ENCODE measurements at regions not wholly inside any gene's neighbourhood (a gene's known extent, or its start where the extent isn't known, plus 50 kb on each side); places are given as distances from the start of the nearest gene placed in this dataset.
A peak's percentile ranks its signal among the peaks of the same experiment; 100 is the strongest.

DNA sequence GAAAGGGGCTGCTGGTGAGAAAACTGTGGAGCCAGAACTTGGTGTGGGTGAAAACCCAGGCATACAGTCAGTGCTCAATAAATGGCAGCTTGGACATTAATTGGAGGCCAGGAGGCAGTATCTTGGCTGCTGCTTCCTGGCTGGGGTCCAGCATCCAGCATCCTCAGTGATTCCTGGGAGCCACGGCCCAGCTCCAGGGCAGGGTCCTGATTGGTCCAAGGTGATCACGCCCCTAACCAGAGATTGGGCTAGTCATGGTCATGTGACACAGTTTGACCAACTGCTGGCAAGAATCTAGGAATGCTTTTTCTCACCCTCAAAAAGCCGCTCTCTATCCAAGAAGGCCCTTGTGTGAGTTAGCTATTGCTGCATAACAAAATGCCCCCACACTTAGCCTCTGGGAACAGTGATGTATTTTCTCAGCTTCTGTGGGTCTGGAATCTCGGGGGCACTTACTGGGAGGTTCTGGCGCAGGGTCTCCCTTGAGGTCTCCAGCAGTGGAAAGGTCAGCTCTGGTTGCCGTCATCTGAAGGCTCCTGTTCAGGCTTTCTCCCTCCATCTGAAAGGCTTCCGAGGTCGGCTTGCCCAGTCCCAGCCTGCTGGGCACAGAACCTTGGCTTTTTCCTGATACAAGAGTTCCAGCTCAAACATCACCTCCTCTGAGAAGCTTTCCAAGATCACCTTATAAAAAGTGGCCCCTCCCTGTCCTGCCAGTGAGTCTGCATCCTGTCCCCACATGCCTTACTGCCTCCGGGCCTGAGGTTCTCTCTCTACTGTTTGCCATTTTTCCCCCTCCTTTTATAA lies 119.2 kb upstream of the NCOR2 start:
- DNase-seq: peak in 1 of 2 experiments; percentile 27

GRCh38 chr12:124685689-124686369 lies 118.4 kb upstream of the NCOR2 start:
- DNase-seq: no peak

DNA sequence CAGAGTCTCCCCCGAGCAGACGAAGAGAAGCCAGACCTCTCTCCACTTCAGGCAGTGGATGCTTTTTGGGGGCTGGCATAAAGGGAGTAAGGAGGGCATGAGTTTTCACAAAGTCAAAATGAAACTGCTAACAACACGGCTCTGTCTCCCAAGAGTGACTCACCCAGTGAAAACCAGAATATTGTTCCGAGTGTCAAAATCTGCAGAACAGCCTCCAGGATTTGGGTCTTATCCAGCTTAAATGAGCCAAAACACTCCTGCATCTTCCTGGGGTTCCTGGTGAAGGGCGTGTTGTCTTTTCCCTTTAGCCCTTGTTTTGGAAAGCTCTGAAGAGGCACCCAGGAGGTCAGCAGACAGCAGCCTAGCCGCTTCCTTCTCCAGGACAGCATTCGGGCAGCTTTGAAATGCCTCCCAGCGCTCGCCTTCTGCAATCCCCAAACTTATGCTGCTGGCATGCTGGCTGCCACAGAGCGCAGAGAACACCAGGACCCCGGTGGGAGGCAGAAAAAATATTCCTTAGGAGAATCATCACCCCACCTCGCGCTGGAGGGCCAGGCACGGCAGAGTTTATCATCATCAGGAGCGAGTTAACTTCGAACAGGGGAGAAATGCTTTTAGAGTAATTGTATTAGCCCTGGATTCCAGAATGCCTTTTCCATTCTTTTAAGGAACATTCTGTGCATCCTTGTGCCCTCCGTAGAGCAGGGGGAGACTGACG lies 117.7 kb upstream of the NCOR2 start:
- no peak for DNase-seq

- DNase-seq: no peak
These were observed 117.1 kb upstream of the NCOR2 start for GRCh38 chr12:124684496-124684895.

DNA sequence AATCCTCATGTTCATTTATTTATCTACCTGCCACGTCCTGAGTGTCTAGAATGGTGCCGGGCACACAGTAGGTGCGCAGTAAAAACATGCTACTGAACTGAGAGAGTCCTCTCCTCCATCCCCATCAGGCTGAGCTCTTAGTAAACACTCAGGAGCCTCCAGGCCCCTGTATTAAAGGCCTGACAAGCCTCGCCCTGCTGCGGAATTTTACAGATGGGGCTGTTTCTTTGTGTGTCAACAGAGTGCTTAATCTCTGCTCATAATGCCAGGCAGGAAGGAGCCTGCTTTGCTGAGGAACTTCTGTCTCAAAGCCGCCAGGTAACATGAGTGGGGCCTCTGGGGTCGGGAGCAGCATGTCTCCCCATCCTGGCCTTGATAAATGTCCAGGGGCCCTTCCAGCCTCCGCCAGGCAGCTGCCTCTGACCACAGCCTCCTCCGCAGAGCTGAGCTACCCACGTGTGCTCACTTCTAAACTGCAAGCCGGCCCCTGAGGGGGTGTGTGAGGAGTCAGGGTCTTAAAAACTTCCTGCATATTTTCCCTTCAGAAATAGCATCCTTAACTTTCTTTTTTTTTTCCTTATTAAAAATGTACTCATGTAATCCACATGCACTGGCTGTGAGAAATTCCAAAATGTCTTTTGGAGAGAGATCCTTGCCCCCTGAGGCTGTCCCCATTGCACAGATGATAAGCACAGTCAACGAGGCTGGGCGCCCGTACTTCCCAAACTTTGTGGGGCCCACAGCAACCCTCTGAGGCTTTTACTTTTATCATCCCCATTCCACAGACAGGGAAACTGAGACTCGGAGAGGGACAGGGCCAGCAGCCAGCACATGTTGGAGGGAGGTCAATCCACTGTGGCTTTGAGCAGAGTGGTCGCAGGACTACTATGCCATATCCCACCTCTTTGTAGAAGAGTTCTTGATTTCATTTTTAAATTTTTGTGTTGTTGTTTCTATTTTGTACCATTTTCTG lies 116.0 kb upstream of the NCOR2 start:
- no peak for DNase-seq

DNA sequence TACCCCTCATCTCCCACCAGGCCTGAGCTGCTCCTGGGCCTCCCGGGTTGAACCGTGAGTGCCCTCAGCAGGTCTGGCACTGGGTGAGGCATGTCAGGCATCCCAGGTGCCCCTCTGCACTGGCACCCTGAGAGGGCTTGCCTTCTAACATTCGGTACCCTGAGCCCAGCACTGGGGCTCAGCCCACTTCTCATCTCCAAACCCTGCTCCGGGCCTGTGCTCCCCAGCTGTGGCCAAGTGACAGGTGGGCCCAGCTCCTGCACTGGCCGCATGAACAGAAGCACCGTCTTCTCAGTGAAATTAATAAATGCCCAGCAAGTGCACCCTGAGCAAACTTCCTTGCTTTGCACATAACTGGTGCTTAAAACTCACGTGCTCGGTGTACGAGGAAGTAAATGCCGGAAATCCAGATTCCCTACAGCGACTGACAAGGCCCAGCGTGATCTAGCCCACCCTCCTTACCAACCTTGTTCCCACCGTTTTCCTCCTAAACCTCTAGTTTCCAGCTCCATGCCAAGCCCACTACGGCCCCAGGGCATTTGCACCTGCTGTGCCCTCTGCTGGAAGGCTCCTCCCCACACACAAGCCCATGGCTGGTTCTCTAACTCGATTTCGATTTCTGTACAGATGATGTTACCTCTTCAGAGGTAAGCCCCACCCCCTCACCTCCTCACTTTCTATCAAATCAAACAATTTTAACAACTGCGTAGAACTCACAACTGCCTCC lies 115.2 kb upstream of the NCOR2 start:
- DNase-seq: no peak

DNA sequence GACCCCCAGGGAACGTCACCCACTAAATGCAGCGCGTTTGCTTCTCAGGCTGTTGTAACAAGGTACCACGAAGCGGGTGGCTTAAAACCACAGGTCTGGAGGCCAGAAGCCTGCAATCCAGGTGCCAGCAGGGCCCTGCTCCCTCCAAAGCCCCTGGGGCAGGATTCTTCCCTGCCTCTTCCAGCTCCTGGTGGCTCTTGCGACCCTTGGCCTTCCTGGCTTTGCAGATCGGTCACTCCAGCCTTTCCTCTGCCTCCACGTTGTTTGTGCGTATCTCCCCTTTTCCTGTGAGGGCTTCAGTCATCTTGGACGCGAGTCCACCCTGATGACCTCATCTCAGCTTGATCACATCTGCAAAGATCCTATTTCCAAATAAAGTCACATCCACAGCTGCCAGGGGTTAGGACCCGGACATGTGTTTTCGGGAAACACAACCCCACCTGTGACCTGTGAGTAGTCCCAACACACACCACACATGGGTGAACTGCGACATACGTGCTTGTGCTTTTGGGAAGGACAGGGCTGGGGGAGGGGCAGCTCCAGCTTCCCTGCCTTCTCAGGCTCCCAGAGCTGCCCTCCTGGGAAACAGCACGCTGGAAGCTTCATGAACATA lies 114.5 kb upstream of the NCOR2 start:
- DNase-seq: no peak

- DNase-seq: no peak
These were observed 113.7 kb upstream of the NCOR2 start for GRCh38 chr12:124680863-124681778.

GRCh38 chr12:124679533-124680371 lies 112.3 kb upstream of the NCOR2 start:
- no peak for DNase-seq

GRCh38 chr12:124679047-124679446 lies 111.6 kb upstream of the NCOR2 start:
- no peak for DNase-seq

- DNase-seq: no peak
These were observed 111.0 kb upstream of the NCOR2 start for GRCh38 chr12:124678421-124678893.

DNA sequence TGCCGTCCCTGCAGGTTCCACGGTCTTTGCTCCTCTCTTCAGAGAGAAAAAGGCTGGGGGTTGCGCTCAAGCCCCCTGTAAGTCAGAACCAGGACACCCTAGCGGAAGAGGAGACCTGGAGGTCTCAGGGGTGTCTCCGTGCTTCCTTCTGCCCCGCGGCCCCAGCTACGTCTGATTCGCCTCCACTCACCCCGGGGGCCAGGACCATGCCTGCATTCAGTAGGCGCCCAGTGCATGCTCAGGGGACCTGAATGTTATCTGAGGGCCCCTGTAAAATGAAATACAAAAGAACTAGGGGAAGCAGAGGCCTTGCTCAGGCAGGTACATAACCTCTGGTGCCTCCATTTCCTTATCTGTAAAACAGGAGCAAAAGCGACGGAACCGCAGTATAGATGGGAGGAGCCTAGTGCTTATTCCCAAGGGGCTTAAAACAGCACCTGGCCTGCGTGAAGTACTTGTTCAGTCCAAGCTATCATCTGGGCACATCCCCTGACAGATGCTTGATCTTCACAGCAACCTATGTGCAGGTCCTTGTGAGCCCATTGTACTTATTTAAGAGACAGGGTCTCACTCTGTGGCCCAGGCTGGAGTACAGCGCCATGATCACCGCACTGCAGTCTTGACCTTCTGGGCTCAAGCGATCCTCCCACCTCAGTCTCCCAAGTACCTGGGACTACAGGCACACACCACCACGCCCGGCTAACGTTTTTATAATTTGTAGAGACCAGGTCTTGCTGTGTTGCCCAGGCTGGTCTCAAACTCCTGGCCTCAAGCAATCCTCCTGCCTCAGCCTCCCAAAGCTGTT lies 110.3 kb upstream of the NCOR2 start:
- DNase-seq: no peak

DNA sequence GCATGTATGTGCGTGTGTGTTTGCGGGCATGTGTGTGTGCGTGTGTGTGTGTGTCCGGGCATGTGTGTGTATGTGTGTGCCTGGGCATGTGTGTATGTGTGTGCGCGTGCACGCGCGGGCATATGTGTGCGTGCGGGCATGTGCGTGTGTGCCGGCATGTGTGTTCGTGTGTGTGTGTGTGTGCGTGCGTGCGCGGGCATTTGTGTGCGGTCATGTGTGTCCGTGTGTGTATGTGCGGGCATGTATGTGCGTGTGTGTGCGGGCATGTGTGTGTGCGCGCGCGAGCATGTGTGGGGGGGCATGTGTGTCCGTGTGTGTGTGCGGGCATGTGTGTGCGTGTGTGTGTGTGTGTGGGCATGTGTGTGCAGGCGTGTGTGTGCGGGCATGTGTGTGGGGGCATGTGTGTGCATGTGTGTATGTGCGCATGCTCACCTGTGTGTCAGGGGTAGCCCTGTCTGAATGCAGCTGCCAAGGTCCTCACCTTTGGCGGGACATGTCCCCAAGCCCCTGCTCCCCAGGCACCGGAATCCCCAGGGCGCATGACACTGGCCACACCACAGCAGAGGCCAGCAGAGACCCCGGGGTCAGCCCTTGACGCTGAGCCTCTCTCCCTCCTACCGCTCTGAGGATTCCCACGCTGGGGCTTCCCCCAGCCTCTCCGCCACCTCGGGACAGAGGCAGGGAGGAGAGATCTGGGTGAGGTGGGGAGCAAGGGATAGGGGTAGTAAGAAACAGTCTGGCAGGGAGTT lies 109.5 kb upstream of the NCOR2 start:
- no peak for DNase-seq

DNA sequence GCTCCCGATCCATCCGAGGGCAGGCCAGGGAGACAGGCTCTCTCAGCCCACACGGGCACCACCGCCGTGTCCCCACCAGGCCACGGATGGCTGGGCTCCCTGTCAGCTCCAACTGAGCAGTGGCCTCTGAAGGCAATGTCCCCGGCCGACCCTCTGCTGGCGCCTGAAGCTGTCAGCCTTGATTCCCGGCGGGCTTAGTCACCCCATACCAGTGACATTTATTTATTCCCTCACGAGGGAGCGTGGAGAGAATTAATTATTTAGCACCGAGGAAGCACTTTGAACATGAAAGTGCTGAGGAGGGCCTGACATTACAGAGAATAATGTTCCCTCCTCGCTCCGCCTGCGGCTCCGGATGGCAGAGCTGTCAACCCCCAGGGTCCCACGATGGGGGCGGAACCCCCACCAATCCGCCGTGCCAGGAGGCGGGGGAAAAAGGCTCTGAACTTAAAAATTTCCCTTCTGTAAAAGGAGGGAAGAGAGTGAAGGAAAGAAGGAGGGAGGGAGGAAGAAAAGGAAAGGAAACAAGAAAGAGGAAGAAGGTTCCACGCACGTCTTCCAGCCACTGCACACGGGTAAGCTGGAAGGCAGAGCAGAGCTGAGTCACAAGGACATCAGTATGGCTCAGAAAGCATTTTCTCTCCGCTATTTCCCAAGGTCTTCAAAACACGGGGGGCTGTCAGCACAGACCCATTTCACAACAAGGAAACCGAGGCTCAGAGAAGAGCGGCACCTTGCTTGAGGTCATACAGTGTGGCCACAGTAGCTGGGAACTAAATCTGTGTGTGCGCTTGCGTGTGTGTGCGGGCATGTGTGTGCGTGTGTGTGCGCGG lies 108.7 kb upstream of the NCOR2 start:
- DNase-seq: no peak

- no peak for DNase-seq
These were observed 107.5 kb upstream of the NCOR2 start for GRCh38 chr12:124674937-124675336.

DNA sequence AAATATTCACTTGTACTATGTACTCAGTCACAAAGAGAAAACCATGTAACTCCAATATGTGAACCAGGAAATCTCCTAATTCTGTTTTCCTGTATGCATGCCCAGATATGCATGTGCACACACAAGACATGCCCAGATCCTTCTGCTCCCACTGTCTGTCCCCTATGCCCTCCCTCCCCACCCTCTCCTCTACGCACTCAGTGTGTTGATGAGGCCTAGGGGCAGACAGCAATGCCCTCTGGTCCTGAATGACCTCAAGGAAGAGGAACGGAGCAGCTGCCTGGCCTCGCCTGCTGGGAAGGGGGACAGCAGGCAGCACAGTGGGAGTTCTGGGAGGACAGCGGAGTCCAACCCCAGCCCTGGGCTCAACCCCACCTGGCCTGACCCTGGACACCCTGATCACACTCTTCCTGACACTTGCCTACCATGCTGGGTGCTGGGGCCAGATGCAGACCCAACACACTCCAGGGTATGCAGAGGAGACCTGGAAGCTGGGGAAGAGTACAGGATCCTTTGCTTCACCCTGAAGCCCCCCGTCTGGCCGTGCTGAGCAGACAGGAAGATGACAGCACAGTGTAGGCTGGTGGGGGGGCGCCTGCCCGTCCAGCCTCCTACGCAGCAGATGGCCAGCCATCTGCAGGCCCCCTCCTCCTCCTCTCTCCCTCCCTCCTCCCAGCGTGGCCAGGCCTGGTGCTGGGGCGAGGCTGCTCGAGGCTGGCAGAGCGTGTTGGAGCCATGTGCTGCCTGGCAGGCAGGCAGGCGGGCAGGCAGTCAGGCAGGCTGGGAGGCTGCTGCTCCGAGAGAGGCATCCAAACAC lies 106.6 kb upstream of the NCOR2 start:
- peak in 1 of 2 experiments; percentile 54 for DNase-seq
